Psoas muscle (tissue), 7 donors: ENCODE measurements at regions not wholly inside any gene's neighbourhood (a gene's known extent, or its start where the extent isn't known, plus 50 kb on each side); places are given as distances from the start of the nearest gene placed in this dataset.

Experiments used
- ATAC-seq, 4 donors: fragments of 200-7000 bp; cut with Tn5 transposase; one replicate each; pipeline ENCODE4 v1.9.1; 2020; ENCODE audit warnings: moderate library complexity in 3 of 4, mild to moderate bottlenecking in 2 of 4
- DNase-seq, 2 donors: peaks; one replicate each; pipeline ENCODE4 v3.0.0-alpha.2; 2020
- H3K27ac ChIP-seq: fragments of 200-600 bp; one replicate; pipeline ENCODE4 v1.8.0; 2022
- H3K27me3 ChIP-seq, 3 donors: fragments of 200-600 bp in 1 of 3; one replicate each; pipeline versions ENCODE4 v1.6.1 to v1.8.0; 2013 to 2022; ENCODE audit warnings: low read length in 2 of 3, mild to moderate bottlenecking in 2 of 3, moderate library complexity in 1 of 3; ENCODE audit not compliant: insufficient read depth in 3 of 3
- H3K36me3 ChIP-seq, 2 donors: fragments of 200-600 bp in 1 of 2; one replicate each; pipeline versions ENCODE4 v1.6.1 to v1.8.0; 2013 to 2022; ENCODE audit warnings: low read depth in 1 of 2, mild to moderate bottlenecking in 1 of 2, moderate library complexity in 1 of 2; ENCODE audit not compliant: insufficient read depth in 1 of 2
- H3K4me1 ChIP-seq: fragments of 200-600 bp; one replicate; pipeline ENCODE4 v1.8.0; 2022
- H3K4me3 ChIP-seq: fragments of 200-600 bp; one replicate; pipeline ENCODE4 v1.8.0; 2022; ENCODE audit warnings: mild to moderate bottlenecking
- H3K9me3 ChIP-seq: fragments of 200-600 bp; one replicate; pipeline ENCODE4 v1.8.0; 2022
- CTCF ChIP-seq: fragments of 200-600 bp; IDR thresholded peaks from one replicate; pipeline ENCODE4 v1.8.0; 2022; ENCODE audit warnings: antibody characterized with exemption
- WGBS, 3 donors: extraction: QIAGEN DNeasy Blood & Tissue Kit; methylation state at CpG; one replicate each; pipeline versions ENCODE4 v1.1.6 to v1.1.7; 2013; 5-methylcytosine and 5-hydroxymethylcytosine counted together
- intact Hi-C, 2 donors: fragments of 100-400 bp; cut with DNase I; formaldehyde crosslinking; loops; one replicate each; pipeline versions ENCODE4 v1.11.0 to v1.14.2; 2022
- donor health status: healthy with polysubstance abuse.
- donor health status: DM: no; HTN: no; CAD: no; lungs with moderate emphysema.
- donor health status: Bipolar disorder and iron deficiency.
- donor health status: healthy.
- donor health status: DM: yes; HTN: yes; CAD: no.
- donor health status: DM: no; HTN: no; CAD: no.
- donor health status: DM: yes; HTN: yes; CAD: no.

DNA sequence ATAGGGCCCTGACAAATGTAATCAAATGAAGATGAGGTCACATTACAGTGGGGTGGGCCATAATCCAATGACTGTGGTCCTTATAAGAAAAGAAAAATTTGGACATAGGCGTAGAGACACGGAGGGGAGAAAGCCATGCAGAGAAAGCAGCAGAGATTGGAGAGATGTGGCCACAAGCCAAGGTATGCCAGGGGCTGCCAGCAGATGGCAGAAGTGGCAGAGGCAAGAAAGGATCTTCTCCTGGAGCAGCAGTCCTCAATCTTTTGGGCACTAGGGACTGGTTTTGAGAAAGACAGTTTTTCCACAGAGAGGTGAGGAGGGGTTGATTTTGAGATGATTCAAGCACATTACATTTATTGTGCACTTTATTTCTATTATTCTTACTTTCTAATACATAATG is 355.1 kb downstream of the NPHP4 start:
- WGBS, 3 donors, result 45 to 49% (median 46%) methylated on average over 2 of the region's 2 CpGs
- no peak overlapping the region for H3K27ac ChIP-seq

GRCh38 chr1:5634893-5635292 is 357.3 kb downstream of the NPHP4 start:
- H3K9me3 ChIP-seq, result no peaks in the 10 kb centered on the region
- no peaks in the 10 kb centered on the region for H3K36me3 ChIP-seq
- no peaks in the 10 kb centered on the region for H3K4me1 ChIP-seq
- H3K27ac ChIP-seq, result no peak overlapping the region
- TF ChIP-seq CTCF, result no peak
- H3K27me3 ChIP-seq, result peaks cover 0 to 1% (median under 1%) of the 10 kb centered on the region in 3 donors
- DNase-seq, result no peak
- no peak overlapping the region for H3K4me3 ChIP-seq
- ATAC-seq, result no peak
- intact Hi-C loops, result no loop called here
- WGBS, 3 donors, result 74 to 94% (median 84%) methylated on average over 4 of the region's 4 CpGs

More for the DNA sequence above, 355.1 kb downstream of the NPHP4 start:
- Histone ChIP-seq H3K36me3 (no peaks in the 10 kb centered on the region), H3K27me3 (peaks cover 0 to 10% (median 1%) of the 10 kb centered on the region in 3 donors), H3K4me3 (no peak overlapping the region), H3K9me3 (no peaks in the 10 kb centered on the region), H3K4me1 (no peaks in the 10 kb centered on the region)
- DNase-seq (no peak), ATAC-seq (no peak)
- intact Hi-C loops, result no loop called here
- TF ChIP-seq CTCF, result no peak

DNA sequence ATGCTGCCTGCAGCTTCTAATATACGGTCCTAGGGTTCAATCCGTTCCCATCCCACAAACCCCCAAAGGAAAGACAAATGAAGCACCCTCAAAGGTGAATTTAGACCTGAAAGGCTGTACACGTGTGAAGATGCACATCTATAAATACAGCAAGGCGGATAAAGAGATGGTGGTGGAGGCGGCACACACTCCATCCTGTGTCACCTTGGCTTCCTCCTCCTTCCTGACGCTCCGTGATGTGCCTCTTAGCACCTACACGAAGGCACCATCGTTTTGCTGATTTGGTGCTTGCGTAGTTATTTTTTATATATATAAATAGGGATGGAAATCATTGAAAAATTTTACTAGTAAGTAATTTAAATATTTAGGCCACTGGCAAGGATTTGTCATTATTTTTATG is 359.4 kb downstream of the NPHP4 start:
- ATAC-seq, result no peak
- WGBS, 3 donors, result 64 to 68% (median 66%) methylated on average over 10 of the region's 10 CpGs
- Histone ChIP-seq H3K4me1 (no peaks in the 10 kb centered on the region), H3K27me3 (peaks cover 0 to 2% (median 0%) of the 10 kb centered on the region in 3 donors), H3K4me3 (no peak overlapping the region), H3K9me3 (no peaks in the 10 kb centered on the region), H3K27ac (no peak overlapping the region), H3K36me3 (no peaks in the 10 kb centered on the region)
- intact Hi-C loops, result no loop called here
- DNase-seq, result no peak
- no peak for TF ChIP-seq CTCF

DNA sequence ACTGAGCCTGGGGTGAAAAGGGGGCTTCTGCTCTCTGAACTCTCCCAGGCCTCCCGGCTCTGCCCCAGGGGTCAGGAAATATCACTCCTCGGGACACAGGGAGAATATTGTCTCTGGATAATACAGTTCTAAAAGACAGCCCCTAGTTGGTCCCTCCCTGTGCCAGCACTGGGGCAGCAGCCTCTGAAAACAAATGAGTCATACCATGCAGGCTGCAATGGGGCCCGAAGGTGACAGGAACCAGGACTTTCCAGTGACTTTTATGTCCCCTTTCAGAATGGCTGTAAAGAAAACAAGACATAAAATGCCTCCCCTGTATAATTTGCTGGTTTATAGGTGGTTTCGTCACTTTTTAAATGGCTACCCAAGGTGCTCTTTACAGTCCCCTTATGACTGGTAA is 360.0 kb downstream of the NPHP4 start:
- ATAC-seq (no peak), DNase-seq (no peak)
- peaks cover 0 to 2% (median 0%) of the 10 kb centered on the region in 3 donors for H3K27me3 ChIP-seq
- H3K36me3 ChIP-seq, result no peaks in the 10 kb centered on the region
- 23 to 32% (median 30%) methylated on average over 4 of the region's 4 CpGs for WGBS, 3 donors
- intact Hi-C loops, result no loop called here
- no peaks in the 10 kb centered on the region for H3K9me3 ChIP-seq
- no peak overlapping the region for H3K27ac ChIP-seq
- no peaks in the 10 kb centered on the region for H3K4me1 ChIP-seq
- H3K4me3 ChIP-seq, result no peak overlapping the region
- no peak for TF ChIP-seq CTCF

- no peak for TF ChIP-seq CTCF
- no peaks in the 10 kb centered on the region for H3K4me1 ChIP-seq
- ATAC-seq, result no peak
- H3K27ac ChIP-seq, result no peak overlapping the region
- 34 to 51% (median 42%) methylated on average over 2 of the region's 2 CpGs for WGBS, 3 donors
- peaks cover 0 to 2% (median 0%) of the 10 kb centered on the region in 3 donors for H3K27me3 ChIP-seq
- DNase-seq, result no peak
- H3K9me3 ChIP-seq, result no peaks in the 10 kb centered on the region
- intact Hi-C loops, result no loop called here
- no peaks in the 10 kb centered on the region for H3K36me3 ChIP-seq
- H3K4me3 ChIP-seq, result no peak overlapping the region
Measured at GRCh38 chr1:5628416-5628815, 363.8 kb downstream of the NPHP4 start.
